Pancreas (tissue), 10 donors: ENCODE measurements at regions not wholly inside any gene's neighbourhood (a gene's known extent, or its start where the extent isn't known, plus 50 kb on each side); places are given as distances from the start of the nearest gene placed in this dataset.
A peak's percentile ranks its signal among the peaks of the same experiment; 100 is the strongest.
"Not testable (repeated sequence)": the region's sequence is repeated elsewhere in the genome, so short reads cannot be mapped to it uniquely, and the experiment has no call there.

Experiments used
- ATAC-seq, 4 donors: fragments of 200-7000 bp; cut with Tn5 transposase; one replicate each; pipeline versions ENCODE4 v1.8.0 to v1.9.1; 2020; ENCODE audit warnings: mild to moderate bottlenecking in 4 of 4, moderate library complexity in 4 of 4
- DNase-seq, 6 donors: peaks; one replicate each; pipeline ENCODE4 v3.0.0-alpha.2; 2020
- FAIRE-seq: peaks from 2 replicates; lab custom pipeline; 2012; peaks lifted over from hg19 to GRCh38; lab: Jason Lieb, UNC
- H3K27ac ChIP-seq, 4 donors: fragments of 200-600 bp; sonication (generic); 1 replicate in 3 of 4; 2 replicates in 1 of 4; pipeline versions ENCODE4 v1.5.0 to v1.8.0; 2020
- H3K27me3 ChIP-seq, 4 donors: fragments of 200-600 bp; one replicate each; pipeline ENCODE4 v1.8.0; 2021
- H3K36me3 ChIP-seq, 3 donors: fragments of 200-600 bp; sonication (generic) in 1 of 3; one replicate each; pipeline versions ENCODE4 v1.5.0 to v1.8.0; 2020 to 2021
- H3K4me1 ChIP-seq, 3 donors: fragments of 200-600 bp; one replicate each; pipeline ENCODE4 v1.8.0; 2021
- H3K4me3 ChIP-seq, 4 donors: fragments of 200-600 bp; sonication (generic) in 2 of 4; one replicate each; pipeline versions ENCODE4 v1.5.0 to v1.8.0; 2020 to 2021
- H3K9me3 ChIP-seq, 4 donors: fragments of 200-600 bp; one replicate each; pipeline ENCODE4 v1.8.0; 2021
- CTCF ChIP-seq, 4 donors: fragments of 200-600 bp; sonication (generic) in 3 of 4; IDR thresholded peaks; one replicate each; pipeline versions ENCODE4 v1.5.0 to v1.8.0; 2021; ENCODE audit warnings: antibody characterized with exemption in 4 of 4
- WGBS, 2 donors: extraction: QIAGEN DNeasy Blood & Tissue Kit; methylation state at CpG; one replicate each; pipeline ENCODE4 v1.1.7; 2013; 5-methylcytosine and 5-hydroxymethylcytosine counted together
- intact Hi-C, 3 donors: fragments of 100-400 bp; cut with DNase I; formaldehyde crosslinking; loops; one replicate each; pipeline versions ENCODE4 v1.11.1 to v1.14.2; 2022
- donor health status: healthy with polysubstance abuse.
- donor health status: DM: no; HTN: no; CAD: no; lungs with moderate emphysema.
- donor health status: DM: no; HTN: no; CAD: no.
- donor health status: control.
- donor health status: control.
- donor health status: Bipolar disorder and iron deficiency.
- donor health status: DM: yes; HTN: yes; CAD: no.
- donor health status: DM: no; HTN: no; CAD: no.
- donor health status: DM: no; HTN: no; CAD: no.
- donor health status: DM: yes; HTN: yes; CAD: no.

- Histone ChIP-seq H3K27me3 (no peaks in the 10 kb centered on the region), H3K9me3 (peaks cover 0 to 3% (median 0%) of the 10 kb centered on the region in 4 donors), H3K4me1 (no peaks in the 10 kb centered on the region), H3K27ac (no peak overlapping the region), H3K4me3 (no peak overlapping the region), H3K36me3 (no peaks in the 10 kb centered on the region)
- intact Hi-C loops: no loop called here
- no peak for ATAC-seq
- 46 to 76% methylated on average over 2 of the region's 2 CpGs for WGBS, 2 donors
- FAIRE-seq: no peak
- no peak for DNase-seq
- TF ChIP-seq CTCF (IDR thresholded peaks at IDR 0.05): no peak
Observed at GRCh38 chr2:209253544-209253943, 170.3 kb upstream of the MAP2 start.

- ATAC-seq (no peak), DNase-seq (no peak), FAIRE-seq (no peak)
- Histone ChIP-seq H3K27ac (no peak overlapping the region), H3K36me3 (no peaks in the 10 kb centered on the region), H3K4me3 (no peak overlapping the region), H3K27me3 (no peaks in the 10 kb centered on the region), H3K4me1 (no peaks in the 10 kb centered on the region), H3K9me3 (no peaks in the 10 kb centered on the region)
- intact Hi-C loops: no loop called here
- no peak for TF ChIP-seq CTCF (IDR thresholded peaks at IDR 0.05)
- 91 to 95% methylated on average over 7 of the region's 7 CpGs for WGBS, 2 donors
Observed at GRCh38 chr2:209259767-209260166, 164.1 kb upstream of the MAP2 start.

- intact Hi-C loops: no loop called here
- 97 to 98% methylated on average over 5 of the region's 5 CpGs for WGBS, 2 donors
- ATAC-seq (no peak), FAIRE-seq (no peak), DNase-seq (no peak)
- Histone ChIP-seq H3K9me3 (no peaks in the 10 kb centered on the region), H3K4me3 (no peak overlapping the region), H3K4me1 (no peaks in the 10 kb centered on the region), H3K27ac (no peak overlapping the region), H3K27me3 (no peaks in the 10 kb centered on the region), H3K36me3 (no peaks in the 10 kb centered on the region)
- TF ChIP-seq CTCF (IDR thresholded peaks at IDR 0.05): no peak
Observed at GRCh38 chr2:209260281-209260680, 163.6 kb upstream of the MAP2 start.

- WGBS, 2 donors: 86% methylated on average over 16 of the region's 16 CpGs
- H3K4me1 ChIP-seq, H3K27ac ChIP-seq, ATAC-seq, H3K27me3 ChIP-seq, H3K36me3 ChIP-seq, FAIRE-seq, H3K4me3 ChIP-seq, H3K9me3 ChIP-seq, intact Hi-C loops, DNase-seq: not testable (repeated sequence)
Observed at GRCh38 chr2:209261366-209262053, 162.3 kb upstream of the MAP2 start.

GRCh38 chr2:209269024-209269423 is 154.8 kb upstream of the MAP2 start:
- no peak for DNase-seq
- TF ChIP-seq CTCF (IDR thresholded peaks at IDR 0.05): no peak
- no peaks in the 10 kb centered on the region for H3K4me1 ChIP-seq
- no peak overlapping the region for H3K4me3 ChIP-seq
- H3K36me3 ChIP-seq: no peaks in the 10 kb centered on the region
- intact Hi-C loops: no loop called here
- FAIRE-seq: no peak
- no peak overlapping the region for H3K27ac ChIP-seq
- no peaks in the 10 kb centered on the region for H3K9me3 ChIP-seq
- no peaks in the 10 kb centered on the region for H3K27me3 ChIP-seq
- 20 to 33% methylated on average over 2 of the region's 2 CpGs for WGBS, 2 donors
- ATAC-seq: peak in 1 of 4 donors; percentile 36
